Loucy (cell line): ENCODE measurements at regions not wholly inside any gene's neighbourhood (a gene's known extent, or its start where the extent isn't known, plus 50 kb on each side); places are given as distances from the start of the nearest gene placed in this dataset.

Experiments
- EZH2phosphoT487 ChIP-seq: fragments of 200-600 bp; IDR thresholded peaks from 2 replicates; pipeline ENCODE4 v1.6.1; 2018; ENCODE audit warnings: antibody characterized with exemption, mild to moderate bottlenecking, moderate library complexity, borderline replicate concordance
- TF ChIP-seq, protein P1 (sequence below): fragments of 200-600 bp; sonication (generic); conservative IDR thresholded peaks from 2 replicates; pipeline ENCODE4 v1.5.1; 2014; ENCODE audit warnings: mild to moderate bottlenecking, antibody characterized with exemption, low read length

DNA sequence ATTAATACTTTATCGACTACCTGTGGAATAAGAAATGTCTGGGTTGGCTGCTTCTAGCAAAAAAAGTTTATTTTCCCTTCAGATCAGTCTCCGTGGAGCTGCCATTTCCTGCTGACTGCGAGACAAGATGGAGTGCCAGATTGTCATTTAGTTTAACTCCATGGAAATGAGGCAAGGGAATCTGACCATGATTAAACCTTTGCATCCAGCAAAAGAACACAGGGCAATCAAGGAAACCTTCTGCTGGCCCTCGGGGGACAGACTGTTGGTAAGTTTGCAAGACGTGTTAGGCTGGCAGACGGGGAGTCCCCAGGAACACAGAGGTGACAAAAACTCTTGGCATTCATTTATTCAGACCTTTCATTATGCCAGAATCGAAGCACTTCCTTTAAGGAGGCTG lies 52.2 kb upstream of the SPACA1 start:
- TF ChIP-seq, protein P1, sequence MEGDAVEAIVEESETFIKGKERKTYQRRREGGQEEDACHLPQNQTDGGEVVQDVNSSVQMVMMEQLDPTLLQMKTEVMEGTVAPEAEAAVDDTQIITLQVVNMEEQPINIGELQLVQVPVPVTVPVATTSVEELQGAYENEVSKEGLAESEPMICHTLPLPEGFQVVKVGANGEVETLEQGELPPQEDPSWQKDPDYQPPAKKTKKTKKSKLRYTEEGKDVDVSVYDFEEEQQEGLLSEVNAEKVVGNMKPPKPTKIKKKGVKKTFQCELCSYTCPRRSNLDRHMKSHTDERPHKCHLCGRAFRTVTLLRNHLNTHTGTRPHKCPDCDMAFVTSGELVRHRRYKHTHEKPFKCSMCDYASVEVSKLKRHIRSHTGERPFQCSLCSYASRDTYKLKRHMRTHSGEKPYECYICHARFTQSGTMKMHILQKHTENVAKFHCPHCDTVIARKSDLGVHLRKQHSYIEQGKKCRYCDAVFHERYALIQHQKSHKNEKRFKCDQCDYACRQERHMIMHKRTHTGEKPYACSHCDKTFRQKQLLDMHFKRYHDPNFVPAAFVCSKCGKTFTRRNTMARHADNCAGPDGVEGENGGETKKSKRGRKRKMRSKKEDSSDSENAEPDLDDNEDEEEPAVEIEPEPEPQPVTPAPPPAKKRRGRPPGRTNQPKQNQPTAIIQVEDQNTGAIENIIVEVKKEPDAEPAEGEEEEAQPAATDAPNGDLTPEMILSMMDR: no peak
- no peak for TF ChIP-seq EZH2phosphoT487
